ENCODE measurements at regions not wholly inside any gene's neighbourhood (a gene's known extent, or its start where the extent isn't known, plus 50 kb on each side); places are given as distances from the start of the nearest gene placed in this dataset.

DNA sequence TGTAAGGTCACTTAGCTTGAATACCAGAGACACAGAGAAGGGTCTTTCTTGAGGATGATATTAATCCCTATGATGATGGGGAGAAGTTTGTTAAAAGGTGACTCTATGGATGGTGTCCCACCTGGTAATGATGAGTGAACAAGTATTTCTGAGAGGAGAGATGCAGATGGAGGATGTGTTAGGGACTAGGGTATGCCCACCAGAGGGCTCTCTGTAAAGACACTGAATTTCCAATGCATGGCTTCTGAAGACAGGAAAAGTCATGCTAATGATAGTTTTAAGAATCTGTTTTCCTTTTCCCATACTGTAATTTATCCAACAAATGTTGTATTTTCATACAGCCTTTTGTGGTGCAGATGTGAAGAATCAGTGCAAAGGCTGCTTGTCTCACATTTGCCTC, 1250.9 kb upstream of the CELF2 start:
- DNase-seq (ENCODE audit: low read depth): no peak

DNA sequence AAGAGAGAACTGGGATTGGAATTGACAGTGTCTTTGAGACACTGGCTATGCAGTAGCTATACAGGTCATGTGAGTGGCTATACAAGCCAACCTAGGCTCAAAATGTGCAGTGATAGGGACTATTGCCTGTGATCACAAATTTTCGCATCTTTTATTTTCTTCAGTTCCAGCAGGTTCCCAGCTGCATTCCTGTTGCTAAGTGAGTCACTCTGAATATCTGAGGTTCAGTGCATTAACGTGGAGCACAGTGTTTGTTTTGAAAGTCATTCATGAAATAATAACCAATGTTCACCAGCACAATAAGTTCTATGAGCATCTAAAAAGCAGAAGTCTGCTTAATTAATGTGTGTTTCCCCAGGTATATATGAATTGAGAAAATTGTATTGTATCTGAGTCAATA, 1236.0 kb upstream of the CELF2 start:
- no peak for DNase-seq (ENCODE audit: low read depth)

GRCh38 chr10:9786101-9786500, 1231.6 kb upstream of the CELF2 start:
- no peak for DNase-seq (ENCODE audit: low read depth)

GRCh38 chr10:9786576-9786975, 1231.1 kb upstream of the CELF2 start:
- DNase-seq (ENCODE audit: low read depth): no peak

DNA sequence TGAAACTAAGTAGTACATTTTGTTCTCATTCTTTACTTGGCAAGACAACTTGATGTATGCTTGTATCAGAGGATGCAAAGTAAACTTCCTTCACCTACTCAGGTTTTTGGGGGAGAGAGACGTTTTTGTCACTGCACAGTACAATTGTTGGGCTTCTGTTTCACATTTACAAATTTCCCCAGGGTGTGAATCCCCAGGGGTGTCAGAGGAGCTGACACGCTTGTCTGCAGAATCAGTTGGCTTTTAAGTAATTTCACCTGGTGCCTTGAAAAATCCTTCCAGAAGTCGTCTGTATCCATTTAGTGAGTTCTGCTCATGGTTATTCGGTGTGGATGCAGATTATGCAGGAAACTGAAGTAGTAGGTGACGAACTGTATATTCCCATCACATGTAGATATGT, 1227.7 kb upstream of the CELF2 start:
- DNase-seq (ENCODE audit: low read depth): no peak

DNA sequence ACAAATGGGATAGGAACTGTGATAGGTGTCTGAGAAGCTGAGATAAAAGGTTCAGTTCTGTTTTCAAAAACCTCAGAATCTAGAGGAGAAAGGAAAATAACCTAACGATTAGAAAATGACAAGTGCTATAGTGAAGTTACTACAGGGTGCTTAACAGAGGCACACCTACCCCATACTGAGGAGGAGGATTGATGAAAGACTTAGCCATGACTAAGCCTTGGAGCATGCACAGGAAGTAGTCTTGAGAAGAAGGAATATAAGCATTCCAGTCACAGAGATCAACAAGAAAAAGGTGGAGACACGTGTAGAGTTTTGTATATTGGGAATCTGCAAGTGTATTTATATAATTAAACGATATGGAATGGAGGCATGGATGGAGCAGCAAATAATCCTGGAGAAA, 1225.5 kb upstream of the CELF2 start:
- DNase-seq (ENCODE audit: low read depth): no peak

DNA sequence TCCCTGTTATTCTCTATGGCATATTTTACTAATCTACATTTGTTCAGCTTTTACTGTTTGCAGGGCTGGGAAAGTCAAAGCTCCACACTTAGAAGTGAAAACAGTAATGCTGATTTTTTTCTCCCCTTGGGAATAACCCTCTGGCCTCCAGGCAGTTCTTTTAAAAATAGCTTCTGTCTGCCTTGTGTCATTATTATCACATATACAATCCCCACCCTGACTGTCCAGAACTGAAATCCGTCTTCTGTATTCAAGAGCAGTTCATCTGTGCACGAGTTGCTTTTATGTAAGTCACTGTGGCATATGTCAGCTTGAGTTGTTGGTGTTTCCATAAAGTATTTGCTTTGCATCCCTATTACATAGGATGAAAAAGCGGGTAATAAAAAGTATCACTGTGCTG, 1221.1 kb upstream of the CELF2 start:
- no peak for DNase-seq (ENCODE audit: low read depth)

GRCh38 chr10:9800011-9800410, 1217.7 kb upstream of the CELF2 start:
- DNase-seq (ENCODE audit: low read depth): no peak

- no peak for DNase-seq (ENCODE audit: low read depth)
These were observed 1217.1 kb upstream of the CELF2 start for GRCh38 chr10:9800571-9800970.

DNA sequence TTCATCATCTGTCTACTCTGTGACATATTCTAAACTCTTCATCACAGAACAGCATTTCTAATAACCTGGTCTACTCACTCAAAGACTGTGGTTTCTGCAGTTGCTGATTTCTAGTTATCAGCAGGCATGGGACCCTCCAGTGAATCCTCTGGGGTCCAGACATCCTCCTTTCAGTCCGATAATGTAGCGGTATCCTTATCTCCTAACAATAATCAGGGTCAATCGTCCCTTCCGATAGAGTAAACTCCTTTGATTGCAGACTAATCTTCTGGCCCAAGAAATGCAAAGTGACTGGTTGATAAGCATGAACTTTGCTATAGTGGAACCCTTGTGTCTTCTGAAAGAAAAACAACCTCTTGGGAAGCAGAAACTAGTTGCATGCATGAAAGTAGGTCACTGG, 1209.8 kb upstream of the CELF2 start:
- DNase-seq (ENCODE audit: low read depth): no peak

- DNase-seq (ENCODE audit: low read depth): no peak
These were observed 1206.1 kb upstream of the CELF2 start for GRCh38 chr10:9811601-9812000.

DNA sequence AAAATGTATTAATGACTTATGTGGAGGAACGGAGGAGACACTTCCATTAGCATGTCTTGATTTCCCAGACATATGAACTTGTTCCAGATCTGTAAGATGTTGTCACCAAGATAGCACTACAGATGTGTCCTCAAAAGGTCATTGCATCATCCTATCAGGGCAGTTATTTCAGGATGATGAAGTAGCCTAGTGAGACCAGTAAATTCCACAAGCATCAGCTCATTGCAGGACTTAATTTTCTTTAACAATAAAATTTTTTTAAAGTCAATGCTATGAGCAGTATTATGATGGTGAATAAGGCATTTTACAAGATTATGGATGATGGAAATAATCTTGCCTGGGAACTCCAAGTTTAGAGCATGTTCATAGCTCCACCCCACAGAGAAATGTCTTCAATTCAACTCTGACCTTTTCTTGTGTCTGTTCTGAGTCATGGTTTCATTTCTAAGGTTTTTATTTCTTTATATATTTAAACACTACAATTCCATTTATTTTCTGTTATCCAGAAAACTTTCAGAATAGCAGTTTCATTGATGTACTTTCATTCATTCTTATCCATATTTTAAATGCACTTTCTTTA, 1203.3 kb upstream of the CELF2 start:
- DNase-seq (ENCODE audit: low read depth): no peak

DNA sequence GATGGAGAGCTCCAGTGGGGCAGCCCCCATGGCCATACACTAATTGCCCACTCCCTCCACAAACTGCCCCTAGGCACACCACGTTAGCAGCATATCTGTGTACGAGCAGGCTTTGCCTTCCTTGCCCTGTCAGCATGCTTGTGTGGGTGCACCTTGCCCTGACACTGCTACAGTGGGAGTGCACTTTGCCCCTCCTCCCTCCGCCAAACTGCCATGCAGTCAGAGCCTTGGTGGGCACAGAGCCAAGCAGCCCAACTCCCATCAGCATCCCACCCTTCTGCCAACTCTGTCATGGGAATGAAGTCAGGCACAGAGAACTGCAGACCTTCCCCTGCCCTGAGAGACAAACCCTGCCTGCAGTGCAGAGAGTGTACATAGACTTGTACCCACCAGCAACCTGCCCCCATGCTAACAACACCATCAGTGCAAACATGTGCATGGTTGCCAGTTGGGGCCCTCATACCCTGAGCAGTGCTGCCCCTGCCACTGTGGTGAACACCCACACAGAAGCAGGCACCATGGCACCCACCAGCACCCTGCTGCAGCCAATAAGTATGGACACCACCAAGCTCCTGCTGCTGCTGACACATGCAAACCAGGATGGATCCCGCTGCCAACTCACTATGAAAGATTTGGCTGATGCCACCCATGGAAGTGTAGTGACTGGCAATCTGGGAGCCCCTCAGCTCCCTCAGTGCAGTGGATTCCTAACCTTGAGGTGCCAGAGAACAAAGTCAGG, 1197.7 kb upstream of the CELF2 start:
- DNase-seq (ENCODE audit: low read depth): no peak

DNA sequence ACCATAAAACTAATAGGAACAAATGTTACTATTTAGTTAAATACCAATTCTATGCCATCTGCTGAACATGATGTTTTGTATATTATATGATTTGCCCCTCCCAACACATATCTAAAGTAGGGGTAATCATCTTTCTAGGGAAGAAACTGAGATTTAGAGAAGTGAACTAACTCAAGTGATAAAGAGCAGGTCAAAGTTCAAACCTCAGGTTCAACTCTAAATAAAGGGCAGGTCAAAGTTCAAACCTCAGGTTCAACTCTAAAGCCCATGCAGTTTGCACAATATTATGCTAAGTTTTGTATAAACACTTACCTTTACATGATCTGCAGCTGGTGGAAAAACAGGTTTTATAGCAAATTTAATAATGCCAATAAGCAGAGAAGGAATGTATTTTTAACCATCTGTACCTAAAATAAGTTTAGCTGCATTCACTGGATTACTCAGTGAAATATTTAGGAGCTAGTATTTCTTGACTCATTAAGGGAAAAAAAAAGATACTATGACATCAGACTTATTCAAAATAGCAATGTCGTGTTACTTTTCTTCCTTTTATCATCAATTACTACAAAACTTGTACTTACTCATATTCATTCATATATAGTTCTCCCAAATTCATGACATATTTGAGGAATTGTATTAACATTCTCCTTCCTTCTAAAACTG, 1194.3 kb upstream of the CELF2 start:
- DNase-seq (ENCODE audit: low read depth): no peak

DNA sequence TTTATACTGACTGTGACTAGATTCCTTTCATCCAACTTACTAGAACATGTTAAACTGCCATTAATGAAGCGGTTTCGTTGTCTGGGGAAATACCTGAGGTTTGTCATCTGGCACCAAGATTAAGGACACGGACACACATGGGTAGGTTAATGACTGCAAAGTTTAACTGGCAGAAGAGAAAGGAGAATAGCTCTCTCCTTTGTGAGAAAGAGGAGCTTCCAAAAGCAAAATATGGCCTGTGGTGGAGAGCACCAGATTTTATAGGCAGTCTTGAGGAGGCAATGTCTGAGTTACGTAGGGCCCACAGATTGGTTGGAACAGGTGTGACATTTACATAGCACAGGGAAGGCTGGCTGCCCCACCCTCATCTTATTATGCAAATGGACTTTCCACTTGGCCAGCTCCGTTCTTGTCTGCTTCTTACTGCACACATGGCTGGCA, 1193.0 kb upstream of the CELF2 start:
- DNase-seq (ENCODE audit: low read depth): no peak

DNA sequence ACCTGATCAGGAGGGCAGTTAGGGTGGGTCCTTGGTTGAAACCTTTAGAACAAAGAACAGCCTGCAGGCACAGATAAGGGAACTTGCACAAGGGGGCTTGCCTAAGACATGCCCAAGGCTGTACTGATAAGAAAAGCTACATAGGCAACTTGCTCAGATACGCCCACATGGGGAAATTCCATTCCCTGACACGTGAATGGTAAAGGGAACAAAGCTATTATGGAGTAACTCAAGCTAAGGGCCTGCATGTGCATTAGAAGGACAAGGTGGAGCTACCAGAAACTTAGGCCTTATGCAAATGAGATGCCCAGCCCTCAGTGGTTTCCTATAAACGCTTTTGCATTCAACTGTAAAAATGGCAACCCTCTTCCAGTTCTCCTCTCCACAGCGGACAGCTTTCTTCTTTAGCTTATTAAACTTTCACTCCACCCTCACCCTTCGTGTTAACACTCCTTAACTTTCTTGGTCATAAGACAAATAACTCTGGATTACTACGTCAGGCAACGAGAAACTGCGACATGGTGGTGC, 1192.1 kb upstream of the CELF2 start:
- DNase-seq (ENCODE audit: low read depth): no peak

DNA sequence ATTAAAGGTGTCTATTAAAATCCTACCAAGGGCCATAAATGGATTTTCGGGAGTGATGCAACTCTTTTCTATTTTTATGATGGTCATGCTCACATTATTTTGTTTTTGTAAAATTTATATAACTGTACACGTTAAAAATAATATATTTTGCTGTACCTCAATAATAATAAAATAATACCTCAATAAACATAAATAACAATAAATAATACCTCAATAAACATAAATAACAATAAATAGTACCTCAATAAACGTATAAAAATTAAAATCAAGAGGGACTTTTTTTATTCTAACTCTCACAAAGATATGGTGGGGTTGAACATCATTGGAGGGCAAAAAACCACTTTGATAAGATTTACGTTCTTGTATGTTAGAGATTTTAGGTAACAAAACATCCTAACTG, 1189.6 kb upstream of the CELF2 start:
- DNase-seq (ENCODE audit: low read depth): no peak

DNA sequence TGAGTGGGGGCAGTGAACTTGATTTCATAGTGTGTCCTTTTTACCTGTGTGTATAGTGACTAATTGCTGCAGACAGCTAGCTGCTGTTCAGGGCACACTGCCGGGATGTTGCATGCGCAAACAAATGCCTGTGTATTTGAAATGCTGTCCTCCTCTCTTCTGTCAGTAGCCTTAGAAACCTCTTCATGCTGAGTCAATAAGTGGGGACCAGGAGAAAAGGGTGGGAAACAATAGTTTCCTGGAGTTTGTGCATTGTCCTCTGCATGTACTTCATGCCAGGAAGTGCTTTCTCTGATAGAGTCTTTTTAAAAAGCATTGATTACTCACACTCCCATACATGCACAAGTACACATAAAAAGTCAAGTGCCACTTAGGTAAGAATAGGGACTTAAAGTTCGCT, 1183.7 kb upstream of the CELF2 start:
- no peak for DNase-seq (ENCODE audit: low read depth)

- DNase-seq (ENCODE audit: low read depth): no peak
These were observed 1183.2 kb upstream of the CELF2 start for GRCh38 chr10:9834434-9834833.

DNA sequence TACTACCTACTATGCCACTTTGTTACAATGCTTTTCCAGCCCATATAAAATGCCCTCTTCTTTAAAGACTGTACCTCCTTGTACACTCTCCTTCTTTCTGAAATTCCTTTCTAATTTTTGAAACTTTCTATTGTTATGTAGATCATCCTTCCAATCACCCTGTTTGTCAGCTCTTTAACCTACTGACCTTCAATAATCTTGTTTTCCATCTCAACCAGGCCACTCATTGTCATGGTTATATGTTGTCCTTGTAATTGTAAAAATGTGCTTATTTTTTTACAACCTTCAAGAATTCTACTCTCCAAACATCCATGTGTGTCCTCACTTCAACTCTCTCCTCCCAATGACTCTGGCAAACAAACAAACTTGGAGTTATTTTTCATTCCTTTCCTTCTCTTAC, 1172.6 kb upstream of the CELF2 start:
- no peak for DNase-seq (ENCODE audit: low read depth)

GRCh38 chr10:9848278-9848677, 1169.4 kb upstream of the CELF2 start:
- DNase-seq (ENCODE audit: low read depth): no peak

GRCh38 chr10:9848981-9849380, 1168.7 kb upstream of the CELF2 start:
- no peak for DNase-seq (ENCODE audit: low read depth)

DNA sequence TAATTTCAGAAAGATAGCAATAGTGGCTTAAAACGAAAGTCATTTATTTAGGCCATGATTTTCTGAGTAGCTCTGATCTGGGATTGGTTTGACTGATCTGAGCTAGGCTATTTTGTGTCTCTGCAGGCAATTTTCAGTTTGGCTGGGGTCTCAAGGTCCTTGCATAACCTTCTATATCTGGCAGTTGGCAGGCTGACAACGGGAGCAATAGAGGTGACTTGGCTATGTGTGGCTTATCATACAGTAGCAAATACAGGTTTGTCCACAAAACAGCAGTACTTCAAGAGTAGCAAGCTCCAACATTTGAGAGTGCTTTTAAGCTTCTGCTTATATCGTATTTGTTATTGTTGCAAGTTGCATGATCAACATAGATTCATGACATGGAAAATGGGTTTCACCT, 1167.3 kb upstream of the CELF2 start:
- DNase-seq (ENCODE audit: low read depth): no peak
